ENCODE measurements at regions not wholly inside any gene's neighbourhood (a gene's known extent, or its start where the extent isn't known, plus 50 kb on each side); places are given as distances from the start of the nearest gene placed in this dataset.

- Histone ChIP-seq H3K9me3 (replicated peaks) (no peaks in the 10 kb centered on the region), H3K4me1 (no peaks in the 10 kb centered on the region), H3K27ac (no peak overlapping the region), H3K27me3 (no peaks in the 10 kb centered on the region), H3K4me3 (no peak overlapping the region), H3K36me3 (no peaks in the 10 kb centered on the region)
- no peak for DNase-seq
Measured at GRCh38 chr13:34637636-34638035, 304.4 kb upstream of the NBEA start.

GRCh38 chr13:34638897-34639296, 303.2 kb upstream of the NBEA start:
- no peak for DNase-seq
- H3K27ac ChIP-seq: no peak overlapping the region
- H3K27me3 ChIP-seq: no peaks in the 10 kb centered on the region
- H3K36me3 ChIP-seq: no peaks in the 10 kb centered on the region
- no peaks in the 10 kb centered on the region for H3K9me3 ChIP-seq (replicated peaks)
- H3K4me3 ChIP-seq: no peak overlapping the region
- H3K4me1 ChIP-seq: no peaks in the 10 kb centered on the region

DNA sequence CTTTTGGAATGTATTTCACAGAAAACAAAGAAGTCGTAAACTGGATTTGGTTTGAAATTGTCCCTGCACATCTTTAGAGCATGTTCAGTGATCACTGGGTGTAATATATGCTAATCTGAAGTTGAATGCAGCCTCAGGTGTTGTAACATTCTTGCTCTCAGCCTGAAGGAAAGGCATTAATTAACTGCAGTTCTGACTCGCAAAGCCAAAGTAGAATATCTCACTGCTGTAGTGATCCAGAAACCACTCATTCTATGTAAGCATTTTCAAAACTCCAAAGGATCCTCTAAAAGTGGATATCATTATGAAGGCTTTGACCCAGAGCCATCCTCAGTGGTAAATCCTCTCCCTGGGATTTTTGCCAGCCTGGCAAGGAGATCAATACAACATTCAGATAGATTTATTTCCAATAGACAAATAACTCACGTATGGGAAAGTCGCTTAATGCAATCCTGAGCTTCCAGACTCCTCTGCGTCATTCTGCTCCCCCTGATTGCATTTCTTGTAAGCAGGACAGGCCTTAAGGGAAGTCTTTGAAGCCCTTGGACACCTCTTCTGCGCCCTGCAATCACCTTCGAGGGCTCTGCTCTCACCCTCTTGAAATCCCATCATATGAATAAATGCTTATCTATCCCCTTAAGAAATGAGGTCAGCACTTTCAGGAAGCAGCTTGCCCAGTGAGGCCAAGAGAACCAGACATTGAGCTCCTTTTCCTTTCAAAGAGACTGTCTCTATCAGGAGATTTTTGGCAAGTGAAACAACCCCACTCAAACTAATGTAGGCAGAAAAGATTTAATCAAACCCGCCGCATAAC, 301.7 kb upstream of the NBEA start:
- no peak overlapping the region for H3K4me3 ChIP-seq
- no peak for DNase-seq
- H3K4me1 ChIP-seq: no peaks in the 10 kb centered on the region
- no peaks in the 10 kb centered on the region for H3K36me3 ChIP-seq
- no peak overlapping the region for H3K27ac ChIP-seq
- H3K27me3 ChIP-seq: no peaks in the 10 kb centered on the region
- H3K9me3 ChIP-seq (replicated peaks): no peaks in the 10 kb centered on the region

GRCh38 chr13:34640993-34641330, 301.1 kb upstream of the NBEA start:
- Histone ChIP-seq H3K27ac (no peak overlapping the region), H3K4me3 (no peak overlapping the region), H3K9me3 (replicated peaks) (no peaks in the 10 kb centered on the region), H3K4me1 (no peaks in the 10 kb centered on the region), H3K27me3 (no peaks in the 10 kb centered on the region), H3K36me3 (no peaks in the 10 kb centered on the region)
- DNase-seq: no peak

GRCh38 chr13:34647379-34648150, 294.5 kb upstream of the NBEA start:
- H3K27ac ChIP-seq: no peak overlapping the region
- no peaks in the 10 kb centered on the region for H3K27me3 ChIP-seq
- no peak for DNase-seq

GRCh38 chr13:34654203-34654602, 287.9 kb upstream of the NBEA start:
- no peak for DNase-seq
- H3K36me3 ChIP-seq: no peaks in the 10 kb centered on the region
- no peak overlapping the region for H3K27ac ChIP-seq
- H3K4me1 ChIP-seq: no peaks in the 10 kb centered on the region
- no peaks in the 10 kb centered on the region for H3K27me3 ChIP-seq
- H3K9me3 ChIP-seq (replicated peaks): no peaks in the 10 kb centered on the region
- H3K4me3 ChIP-seq: no peak overlapping the region

More at GRCh38 chr13:34647379-34648150, 294.5 kb upstream of the NBEA start:
- no peaks in the 10 kb centered on the region for H3K9me3 ChIP-seq (replicated peaks)
- no peaks in the 10 kb centered on the region for H3K4me1 ChIP-seq
- H3K36me3 ChIP-seq: no peaks in the 10 kb centered on the region
- H3K4me3 ChIP-seq: no peak overlapping the region

DNA sequence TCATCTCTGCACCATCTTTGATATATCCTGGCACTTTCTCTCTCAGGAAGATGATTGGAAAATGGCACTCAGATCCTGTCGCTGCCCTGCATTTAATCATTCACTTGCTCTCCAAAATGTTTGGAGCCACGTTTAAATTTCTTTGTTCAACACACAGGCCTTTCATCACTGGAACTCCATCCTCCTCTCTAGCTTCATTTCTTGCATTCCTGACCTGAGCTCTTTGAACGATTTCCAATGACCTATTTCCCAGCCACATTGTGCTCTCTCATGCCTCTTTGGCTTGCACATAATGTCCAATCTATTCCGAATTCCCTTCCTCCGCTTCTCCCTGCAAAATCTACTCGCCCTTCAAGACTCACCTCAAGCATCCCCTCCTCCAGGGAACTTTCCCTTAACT, 287.4 kb upstream of the NBEA start:
- Histone ChIP-seq H3K27ac (no peak overlapping the region), H3K27me3 (no peaks in the 10 kb centered on the region), H3K36me3 (no peaks in the 10 kb centered on the region), H3K4me3 (no peak overlapping the region), H3K4me1 (no peaks in the 10 kb centered on the region), H3K9me3 (replicated peaks) (no peaks in the 10 kb centered on the region)
- DNase-seq: no peak

DNA sequence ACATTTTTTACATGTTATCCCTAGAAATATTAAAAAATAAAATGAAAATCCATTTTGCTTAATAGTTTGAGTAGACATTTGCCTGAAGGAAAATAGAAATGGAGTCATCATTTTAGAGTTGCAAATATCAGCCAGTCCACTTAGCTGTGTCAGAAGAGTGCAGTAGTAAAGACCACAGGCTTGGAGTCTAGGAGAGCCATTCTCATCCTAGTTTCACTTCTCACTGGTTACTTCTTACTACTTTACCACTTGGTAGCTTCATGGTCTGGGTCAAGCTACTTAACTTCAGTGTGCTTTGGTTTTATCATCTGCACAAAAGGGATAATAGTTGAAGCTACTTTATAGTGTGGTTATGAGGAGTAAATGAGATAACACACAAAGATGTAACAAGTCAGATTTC, 286.5 kb upstream of the NBEA start:
- H3K9me3 ChIP-seq (replicated peaks): no peaks in the 10 kb centered on the region
- no peak overlapping the region for H3K27ac ChIP-seq
- H3K4me3 ChIP-seq: no peak overlapping the region
- no peaks in the 10 kb centered on the region for H3K36me3 ChIP-seq
- no peaks in the 10 kb centered on the region for H3K4me1 ChIP-seq
- H3K27me3 ChIP-seq: no peaks in the 10 kb centered on the region
- DNase-seq: no peak

- Histone ChIP-seq H3K27me3 (no peaks in the 10 kb centered on the region), H3K36me3 (no peaks in the 10 kb centered on the region), H3K9me3 (replicated peaks) (no peaks in the 10 kb centered on the region), H3K27ac (no peak overlapping the region), H3K4me1 (no peaks in the 10 kb centered on the region), H3K4me3 (no peak overlapping the region)
- no peak for DNase-seq
Measured at GRCh38 chr13:34657716-34658115, 284.4 kb upstream of the NBEA start.

- H3K36me3 ChIP-seq: no peaks in the 10 kb centered on the region
- no peaks in the 10 kb centered on the region for H3K27me3 ChIP-seq
- H3K27ac ChIP-seq: no peak overlapping the region
Measured at GRCh38 chr13:34667286-34668218, 274.5 kb upstream of the NBEA start.

GRCh38 chr13:34671137-34671536, 270.9 kb upstream of the NBEA start:
- no peak for DNase-seq
- H3K4me1 ChIP-seq: peaks cover 4% of the 10 kb centered on the region; the same call in 1 of the 2 replicates
- H3K36me3 ChIP-seq: no peaks in the 10 kb centered on the region
- H3K27ac ChIP-seq: no peak overlapping the region
- no peak overlapping the region for H3K4me3 ChIP-seq
- no peaks in the 10 kb centered on the region for H3K9me3 ChIP-seq (replicated peaks)
- H3K27me3 ChIP-seq: no peaks in the 10 kb centered on the region

More at GRCh38 chr13:34667286-34668218, 274.5 kb upstream of the NBEA start:
- Histone ChIP-seq H3K9me3 (replicated peaks) (no peaks in the 10 kb centered on the region), H3K4me3 (no peak overlapping the region), H3K4me1 (no peaks in the 10 kb centered on the region)
- no peak for DNase-seq

DNA sequence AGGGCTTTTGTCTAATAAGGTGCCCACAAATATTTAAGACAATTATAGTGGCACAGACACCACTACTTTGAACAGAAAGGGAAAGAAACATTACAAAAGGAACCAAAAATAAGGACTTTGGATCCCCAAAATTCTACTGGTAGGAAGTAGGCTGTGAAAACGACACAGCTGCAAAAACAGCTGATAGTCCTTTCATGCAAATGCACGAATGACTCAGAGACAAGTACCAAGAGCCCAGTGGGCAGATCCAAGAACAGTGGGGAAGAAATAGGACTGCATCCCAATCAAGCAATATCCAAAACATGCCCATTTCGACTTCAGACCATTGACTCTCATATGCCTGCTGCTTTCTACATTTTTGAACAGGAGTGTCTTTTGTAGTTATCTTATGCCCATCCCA, 269.4 kb upstream of the NBEA start:
- Histone ChIP-seq H3K4me3 (no peak overlapping the region), H3K27me3 (no peaks in the 10 kb centered on the region), H3K27ac (no peak overlapping the region), H3K9me3 (replicated peaks) (no peaks in the 10 kb centered on the region), H3K4me1 (peaks cover 4% of the 10 kb centered on the region; the same call in 1 of the 2 replicates), H3K36me3 (no peaks in the 10 kb centered on the region)
- DNase-seq: peak in 1 of 2 experiments; percentile 16

DNA sequence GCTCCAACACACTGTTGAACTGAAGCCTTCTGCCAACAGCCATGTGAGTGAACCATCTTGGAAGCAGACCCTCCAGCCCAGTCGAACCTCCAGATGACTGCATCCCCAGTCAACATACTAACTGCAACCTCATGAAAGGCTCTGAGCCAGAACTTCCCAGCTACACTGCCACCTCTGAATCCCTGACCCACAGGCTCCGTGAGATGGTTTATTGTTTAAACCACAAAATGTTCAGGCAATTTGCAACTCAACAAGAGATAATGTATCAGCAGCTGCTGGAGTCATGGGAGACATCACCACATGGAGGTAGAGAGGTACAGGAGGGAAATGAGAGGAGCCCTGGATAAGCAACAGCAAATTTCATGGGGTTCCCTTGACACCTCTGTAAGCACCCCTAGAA, 266.4 kb upstream of the NBEA start:
- peak; percentile 12 to 47 for DNase-seq
- peaks cover 4% of the 10 kb centered on the region; the same call in 1 of the 2 replicates for H3K4me1 ChIP-seq
- H3K36me3 ChIP-seq: no peaks in the 10 kb centered on the region
- H3K9me3 ChIP-seq (replicated peaks): no peaks in the 10 kb centered on the region
- no peak overlapping the region for H3K4me3 ChIP-seq
- no peaks in the 10 kb centered on the region for H3K27me3 ChIP-seq
- no peak overlapping the region for H3K27ac ChIP-seq

DNA sequence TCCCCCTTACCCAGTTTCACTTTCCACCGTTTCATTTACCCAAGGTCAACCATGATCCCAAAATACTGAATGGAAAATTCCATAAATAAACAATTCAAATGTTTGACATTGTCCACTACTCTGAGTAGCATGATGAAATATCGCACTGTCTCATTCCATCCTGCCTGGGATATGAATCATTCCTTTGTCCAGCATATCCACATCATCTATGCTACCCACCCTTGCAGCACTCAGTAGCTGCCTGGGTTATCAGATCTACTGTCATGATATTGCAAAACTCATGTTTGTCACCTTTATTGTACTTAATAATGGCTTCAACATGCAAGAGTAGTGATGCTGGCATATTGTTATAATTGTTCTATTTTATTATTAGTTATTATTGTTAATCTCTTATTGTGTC, 263.9 kb upstream of the NBEA start:
- Histone ChIP-seq H3K36me3 (no peaks in the 10 kb centered on the region), H3K27ac (no peak overlapping the region), H3K27me3 (no peaks in the 10 kb centered on the region), H3K9me3 (replicated peaks) (no peaks in the 10 kb centered on the region), H3K4me1 (peaks cover 4% of the 10 kb centered on the region; the same call in 1 of the 2 replicates), H3K4me3 (no peak overlapping the region)
- DNase-seq: no peak

Data from SJCRH30 (cell line).